ENCODE measurements at regions not wholly inside any gene's neighbourhood (a gene's known extent, or its start where the extent isn't known, plus 50 kb on each side); places are given as distances from the start of the nearest gene placed in this dataset.
"Not testable (repeated sequence)": the region's sequence is repeated elsewhere in the genome, so short reads cannot be mapped to it uniquely, and the experiment has no call there.

- FAIRE-seq, result no peak
These were observed 147.9 kb downstream of the TPBG start for GRCh38 chr6:82511546-82511945.

GRCh38 chr6:82517896-82518295 is 154.3 kb downstream of the TPBG start:
- not testable (repeated sequence) for FAIRE-seq

- FAIRE-seq, result no peak
These were observed 157.8 kb downstream of the TPBG start for GRCh38 chr6:82521369-82521768.

- FAIRE-seq, result no peak
These were observed 158.2 kb downstream of the TPBG start for GRCh38 chr6:82521861-82522260.

- no peak for FAIRE-seq
These were observed 160.4 kb downstream of the TPBG start for GRCh38 chr6:82524031-82524430.

- FAIRE-seq, result no peak
These were observed 162.3 kb downstream of the TPBG start for GRCh38 chr6:82525775-82526495.

- not testable (repeated sequence) for FAIRE-seq
These were observed 166.4 kb downstream of the TPBG start for GRCh38 chr6:82529960-82530460.

- FAIRE-seq, result no peak
These were observed 171.3 kb downstream of the TPBG start for GRCh38 chr6:82534876-82535275.

- FAIRE-seq, result not testable (repeated sequence)
These were observed 185.9 kb downstream of the TPBG start for GRCh38 chr6:82549480-82549879.

- not testable (repeated sequence) for FAIRE-seq
These were observed 187.7 kb downstream of the TPBG start for GRCh38 chr6:82551311-82551710.

- no peak for FAIRE-seq
These were observed 188.2 kb downstream of the TPBG start for GRCh38 chr6:82551831-82552230.

GRCh38 chr6:82553863-82554531 is 190.4 kb downstream of the TPBG start:
- no peak for FAIRE-seq

GRCh38 chr6:82554666-82555065 is 191.0 kb downstream of the TPBG start:
- FAIRE-seq, result no peak

- FAIRE-seq, result no peak
These were observed 192.2 kb downstream of the TPBG start for GRCh38 chr6:82555801-82556200.

GRCh38 chr6:82558531-82558930 is 194.9 kb downstream of the TPBG start:
- not testable (repeated sequence) for FAIRE-seq

- no peak for FAIRE-seq
These were observed 204.0 kb downstream of the TPBG start for GRCh38 chr6:82567621-82568020.

GRCh38 chr6:82568290-82568993 is 204.8 kb downstream of the TPBG start:
- no peak for FAIRE-seq

- no peak for FAIRE-seq
These were observed 205.4 kb downstream of the TPBG start for GRCh38 chr6:82569022-82569421.

- FAIRE-seq, result no peak
These were observed 206.5 kb downstream of the TPBG start for GRCh38 chr6:82570083-82570482.

- no peak for FAIRE-seq
These were observed 207.8 kb downstream of the TPBG start for GRCh38 chr6:82571455-82571854.

- no peak for FAIRE-seq
These were observed 209.8 kb downstream of the TPBG start for GRCh38 chr6:82573254-82573972.

GRCh38 chr6:82576284-82576683 is 212.7 kb downstream of the TPBG start:
- FAIRE-seq, result no peak

- FAIRE-seq, result no peak
These were observed 220.6 kb downstream of the TPBG start for GRCh38 chr6:82584194-82584695.

Measured in colon (tissue), 2 donors.